ENCODE measurements at regions not wholly inside any gene's neighbourhood (a gene's known extent, or its start where the extent isn't known, plus 50 kb on each side); places are given as distances from the start of the nearest gene placed in this dataset.

DNA sequence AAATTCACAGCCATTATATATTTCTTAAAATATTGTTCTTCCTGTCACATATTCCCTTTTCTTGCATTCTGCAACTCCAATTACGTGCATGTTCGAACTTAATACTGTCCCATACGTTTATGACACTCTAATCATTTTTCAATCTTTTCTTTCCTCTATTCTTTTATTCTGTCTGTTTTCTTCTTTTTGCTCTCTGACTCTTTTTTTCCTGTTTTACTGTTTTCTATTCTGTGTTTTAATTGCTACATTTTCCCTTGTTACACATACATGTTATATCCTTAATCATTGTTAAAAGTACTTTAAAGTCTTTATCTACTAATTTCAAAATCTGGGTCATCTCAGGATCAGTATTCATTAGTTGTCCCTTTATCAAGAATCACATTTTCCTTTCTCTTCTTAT, 1149.1 kb upstream of the PCDH20 start:
- Histone ChIP-seq H3K9ac (replicated peaks; ENCODE audit: extremely low read depth, insufficient read depth, low read length) (no peak overlapping the region), H3K9me3 (replicated peaks; ENCODE audit: control insufficient read depth, insufficient read depth, low read length) (no peaks in the 10 kb centered on the region), H3K79me2 (ENCODE audit: control insufficient read depth, insufficient read depth, low read length) (no peaks in the 10 kb centered on the region), H2AFZ (ENCODE audit: low read depth, low read length) (no peak overlapping the region), H3K4me1 (ENCODE audit: control insufficient read depth, extremely low read depth, insufficient read depth, low read length) (no peaks in the 10 kb centered on the region), H3K4me2 (ENCODE audit: insufficient read depth, low read length) (no peak overlapping the region), H3K36me3 (ENCODE audit: control insufficient read depth in 2 of 2, extremely low read depth in 1 of 2, insufficient read depth in 2 of 2, low read length in 2 of 2) (no peaks in the 10 kb centered on the region), H3K9me1 (replicated peaks; ENCODE audit: control insufficient read depth, extremely low read depth, insufficient read depth, low read length) (no peaks in the 10 kb centered on the region), H3K27me3 (ENCODE audit: control insufficient read depth in 2 of 2, insufficient read depth in 2 of 2, low read length in 2 of 2) (no peaks in the 10 kb centered on the region), H4K20me1 (replicated peaks; ENCODE audit: control insufficient read depth, extremely low read depth, insufficient read depth, low read length) (no peaks in the 10 kb centered on the region), H3K4me3 (replicated peaks in 1 of 3; ENCODE audit: insufficient read depth in 1 of 3, low read depth in 1 of 3, low read length in 3 of 3) (no peak overlapping the region), H3K27ac (ENCODE audit: insufficient read depth, low read depth, low read length) (no peak overlapping the region)
- ChIA-PET CTCF (no interaction called here), POLR2A (no interaction called here)
- DNase-seq (ENCODE audit: low read depth, low spot score) = no peak
- no TSS peak for BruUV-seq (replicated peaks)
- no peak for FAIRE-seq
- dilution Hi-C loops (cut with MboI; ENCODE audit: extremely low pct_ligation_motif_present, low sequenced_read_pairs) = no loop called here
- TF ChIP-seq JUN (IDR thresholded peaks at IDR 0.05; ENCODE audit: borderline replicate concordance, insufficient read depth, insufficient read length, low read depth) (no peak), FOS (IDR thresholded peaks at IDR 0.05; ENCODE audit: borderline replicate concordance, insufficient read depth, low read length) (no peak), GATA2 (IDR thresholded peaks at IDR 0.05; ENCODE audit: insufficient read depth, insufficient read length, low read depth, low read length) (no peak), MYC (IDR thresholded peaks at IDR 0.05; ENCODE audit: low read depth, low read length) (no peak), CTCF (IDR thresholded peaks at IDR 0.05; ENCODE audit: extremely low read depth in 1 of 2, insufficient read depth in 1 of 2, low read depth in 1 of 2, low read length in 2 of 2) (no peak), POLR2A (IDR thresholded peaks at IDR 0.05; ENCODE audit: low read depth, low read length) (no peak), EZH2 (IDR thresholded peaks at IDR 0.05; ENCODE audit: borderline replicate concordance, low read depth, low read length, severe bottlenecking) (no peak), POLR2AphosphoS5 (IDR thresholded peaks at IDR 0.05; ENCODE audit: insufficient read depth, low read depth, low read length) (no peak)
- TF ChIP-seq, protein P1, sequence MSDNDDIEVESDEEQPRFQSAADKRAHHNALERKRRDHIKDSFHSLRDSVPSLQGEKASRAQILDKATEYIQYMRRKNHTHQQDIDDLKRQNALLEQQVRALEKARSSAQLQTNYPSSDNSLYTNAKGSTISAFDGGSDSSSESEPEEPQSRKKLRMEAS (IDR thresholded peaks at IDR 0.05; ENCODE audit: insufficient read depth, insufficient read length) = no peak
- intact Hi-C loops (cut with micrococcal nuclease) = no loop called here

All from endothelial cell of umbilical vein (primary cell).